ENCODE measurements at regions not wholly inside any gene's neighbourhood (a gene's known extent, or its start where the extent isn't known, plus 50 kb on each side); places are given as distances from the start of the nearest gene placed in this dataset.

DNA sequence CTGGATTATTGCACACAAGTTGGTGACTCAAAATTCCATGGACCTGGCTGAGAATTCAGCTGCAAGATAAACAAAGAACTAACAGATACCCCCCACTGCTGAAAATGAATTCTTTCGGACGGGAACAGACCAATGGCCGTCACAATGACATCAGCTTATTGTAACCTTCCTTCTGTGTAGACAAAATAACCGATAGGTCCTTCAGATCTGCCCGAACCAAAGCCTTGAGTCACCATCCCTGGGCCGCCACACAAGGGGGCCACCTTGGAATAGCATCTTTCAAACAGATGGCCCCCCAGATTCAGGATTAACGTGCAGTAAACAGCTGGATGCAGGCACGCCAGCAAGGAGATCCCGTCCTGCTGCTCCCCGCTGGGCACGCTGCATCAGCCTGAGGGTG is 214.0 kb upstream of the EXOC2 start:
- TF ChIP-seq TAF1 (IDR thresholded peaks at IDR 0.05; ENCODE audit: borderline replicate concordance, insufficient read depth, low read length) (no peak), POLR2AphosphoS5 (IDR thresholded peaks at IDR 0.05; ENCODE audit: low read depth, low read length) (no peak), FOXP2 (optimal IDR thresholded peaks at IDR 0.05; ENCODE audit: borderline replicate concordance, extremely low read depth, extremely low read length, insufficient read depth) (no peak)
- TF ChIP-seq, protein P1, sequence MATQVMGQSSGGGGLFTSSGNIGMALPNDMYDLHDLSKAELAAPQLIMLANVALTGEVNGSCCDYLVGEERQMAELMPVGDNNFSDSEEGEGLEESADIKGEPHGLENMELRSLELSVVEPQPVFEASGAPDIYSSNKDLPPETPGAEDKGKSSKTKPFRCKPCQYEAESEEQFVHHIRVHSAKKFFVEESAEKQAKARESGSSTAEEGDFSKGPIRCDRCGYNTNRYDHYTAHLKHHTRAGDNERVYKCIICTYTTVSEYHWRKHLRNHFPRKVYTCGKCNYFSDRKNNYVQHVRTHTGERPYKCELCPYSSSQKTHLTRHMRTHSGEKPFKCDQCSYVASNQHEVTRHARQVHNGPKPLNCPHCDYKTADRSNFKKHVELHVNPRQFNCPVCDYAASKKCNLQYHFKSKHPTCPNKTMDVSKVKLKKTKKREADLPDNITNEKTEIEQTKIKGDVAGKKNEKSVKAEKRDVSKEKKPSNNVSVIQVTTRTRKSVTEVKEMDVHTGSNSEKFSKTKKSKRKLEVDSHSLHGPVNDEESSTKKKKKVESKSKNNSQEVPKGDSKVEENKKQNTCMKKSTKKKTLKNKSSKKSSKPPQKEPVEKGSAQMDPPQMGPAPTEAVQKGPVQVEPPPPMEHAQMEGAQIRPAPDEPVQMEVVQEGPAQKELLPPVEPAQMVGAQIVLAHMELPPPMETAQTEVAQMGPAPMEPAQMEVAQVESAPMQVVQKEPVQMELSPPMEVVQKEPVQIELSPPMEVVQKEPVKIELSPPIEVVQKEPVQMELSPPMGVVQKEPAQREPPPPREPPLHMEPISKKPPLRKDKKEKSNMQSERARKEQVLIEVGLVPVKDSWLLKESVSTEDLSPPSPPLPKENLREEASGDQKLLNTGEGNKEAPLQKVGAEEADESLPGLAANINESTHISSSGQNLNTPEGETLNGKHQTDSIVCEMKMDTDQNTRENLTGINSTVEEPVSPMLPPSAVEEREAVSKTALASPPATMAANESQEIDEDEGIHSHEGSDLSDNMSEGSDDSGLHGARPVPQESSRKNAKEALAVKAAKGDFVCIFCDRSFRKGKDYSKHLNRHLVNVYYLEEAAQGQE (IDR thresholded peaks at IDR 0.05; ENCODE audit: insufficient read depth in 1 of 2, low read depth in 2 of 2, low read length in 2 of 2): no peak
